Suppressor macrophage (primary cell): ENCODE measurements at regions not wholly inside any gene's neighbourhood (a gene's known extent, or its start where the extent isn't known, plus 50 kb on each side); places are given as distances from the start of the nearest gene placed in this dataset.
"Not testable (repeated sequence)": the region's sequence is repeated elsewhere in the genome, so short reads cannot be mapped to it uniquely, and the experiment has no call there.

Experiments
- DNase-seq, 4 experiments: peaks; one replicate each; pipeline ENCODE4 v3.0.0-alpha.2; 2020 to 2022

GRCh38 chr1:195173753-195174152 lies 1434.5 kb downstream of the KCNT2 start:
- DNase-seq: no peak

DNA sequence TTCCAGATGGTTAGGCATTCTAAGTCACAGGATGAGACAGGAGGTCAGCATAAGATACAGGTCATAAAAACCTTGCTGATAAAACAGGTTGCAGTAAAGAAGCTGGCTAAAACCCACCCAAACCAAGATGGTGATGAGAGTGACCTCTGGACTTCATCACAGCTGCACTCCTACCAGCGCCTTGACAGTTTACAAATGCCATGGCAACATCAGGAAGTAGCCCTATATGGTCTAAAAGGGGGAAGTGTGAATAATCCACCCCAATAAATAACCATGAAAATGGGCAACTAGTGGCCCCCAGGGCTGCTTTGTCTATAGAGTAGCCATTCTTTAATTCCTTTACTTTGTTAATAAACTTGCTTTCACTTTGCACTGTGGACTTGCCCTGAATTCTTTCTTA lies 1448.4 kb downstream of the KCNT2 start:
- DNase-seq: not testable (repeated sequence)

DNA sequence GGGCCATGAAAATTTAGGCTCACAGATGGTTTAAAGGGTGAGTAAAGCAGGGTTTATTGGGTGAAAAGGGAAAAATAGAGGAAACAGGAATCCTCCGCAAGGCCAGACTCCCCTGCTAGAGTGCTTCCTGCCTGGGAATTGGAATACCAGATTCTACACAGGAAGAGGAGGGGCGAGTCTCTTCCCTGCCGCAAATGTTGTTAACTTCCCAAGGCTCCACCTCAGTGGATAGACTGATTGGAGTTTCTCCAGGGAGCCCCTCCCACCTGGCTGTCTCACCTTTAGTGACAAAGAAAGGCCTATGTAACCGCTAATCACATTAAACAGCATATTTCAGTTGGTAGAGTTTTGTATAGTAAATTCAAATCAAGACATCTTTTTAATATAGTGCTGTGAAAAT lies 1450.1 kb downstream of the KCNT2 start:
- no peak for DNase-seq

- DNase-seq: no peak
Observed at GRCh38 chr1:195153107-195153506, 1455.1 kb downstream of the KCNT2 start.

DNA sequence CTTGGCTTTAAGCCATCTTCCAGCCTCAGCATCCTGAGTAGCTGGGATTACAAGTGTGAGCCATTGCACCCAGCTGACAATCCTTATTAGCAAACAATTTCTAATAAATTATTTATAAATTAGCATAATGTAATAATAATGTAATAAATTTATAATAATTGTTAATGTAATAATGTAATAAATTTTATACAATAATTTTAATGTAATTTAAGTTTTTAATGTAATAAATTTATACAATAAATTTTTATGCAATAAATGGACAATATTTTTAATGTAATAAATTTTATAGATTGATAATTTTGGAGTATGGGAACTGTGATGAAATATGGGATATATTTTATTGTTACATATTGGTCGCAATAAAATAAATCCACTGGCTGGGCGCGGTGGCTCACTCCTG lies 1457.5 kb downstream of the KCNT2 start:
- DNase-seq: no peak

GRCh38 chr1:195141294-195141693 lies 1466.9 kb downstream of the KCNT2 start:
- DNase-seq: no peak

- DNase-seq: no peak
Observed at GRCh38 chr1:195130598-195130997, 1477.6 kb downstream of the KCNT2 start.

DNA sequence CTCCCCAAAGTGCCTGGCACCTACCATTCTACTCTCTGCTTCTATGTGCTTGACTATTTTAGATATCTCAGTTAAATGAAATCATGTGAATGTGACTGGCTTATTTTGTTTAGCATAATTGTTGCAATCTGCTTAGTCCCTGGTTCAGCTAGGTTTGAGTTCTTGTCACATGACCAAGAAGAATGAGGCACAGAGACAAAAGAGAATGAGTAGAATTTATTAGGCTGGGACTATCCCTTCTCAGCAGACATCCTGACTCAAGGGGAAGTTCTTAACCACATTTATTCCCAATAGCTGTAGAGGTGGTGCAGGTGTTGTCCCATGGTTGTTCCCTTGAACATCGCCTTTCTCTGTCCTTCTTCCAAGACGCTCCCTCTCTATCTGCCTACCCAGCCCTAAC lies 1485.7 kb downstream of the KCNT2 start:
- DNase-seq: no peak

- DNase-seq: no peak
Observed at GRCh38 chr1:195113471-195113870, 1494.8 kb downstream of the KCNT2 start.

GRCh38 chr1:195105773-195106172 lies 1502.5 kb downstream of the KCNT2 start:
- no peak for DNase-seq

DNA sequence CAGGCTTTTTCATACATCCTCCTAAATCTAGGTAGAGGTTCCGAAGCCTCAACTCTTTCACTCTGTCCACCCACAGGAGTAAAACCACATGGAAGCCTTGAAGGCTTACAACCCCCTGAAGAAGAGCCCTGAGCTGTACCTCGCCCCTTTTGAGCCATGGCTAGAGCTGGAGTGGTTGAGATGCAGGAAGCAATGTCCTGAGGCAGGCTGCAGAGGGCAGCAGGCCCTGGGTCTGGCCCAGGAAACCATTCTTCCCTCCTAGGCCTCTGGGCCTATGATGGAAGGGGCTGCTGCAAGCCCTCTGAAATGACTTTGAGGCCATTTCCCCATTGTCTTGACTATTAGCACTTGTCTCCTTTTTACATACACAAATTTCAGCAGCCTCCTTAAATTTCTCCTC lies 1503.0 kb downstream of the KCNT2 start:
- DNase-seq: no peak

- DNase-seq: no peak
Observed at GRCh38 chr1:195097316-195097715, 1510.9 kb downstream of the KCNT2 start.

DNA sequence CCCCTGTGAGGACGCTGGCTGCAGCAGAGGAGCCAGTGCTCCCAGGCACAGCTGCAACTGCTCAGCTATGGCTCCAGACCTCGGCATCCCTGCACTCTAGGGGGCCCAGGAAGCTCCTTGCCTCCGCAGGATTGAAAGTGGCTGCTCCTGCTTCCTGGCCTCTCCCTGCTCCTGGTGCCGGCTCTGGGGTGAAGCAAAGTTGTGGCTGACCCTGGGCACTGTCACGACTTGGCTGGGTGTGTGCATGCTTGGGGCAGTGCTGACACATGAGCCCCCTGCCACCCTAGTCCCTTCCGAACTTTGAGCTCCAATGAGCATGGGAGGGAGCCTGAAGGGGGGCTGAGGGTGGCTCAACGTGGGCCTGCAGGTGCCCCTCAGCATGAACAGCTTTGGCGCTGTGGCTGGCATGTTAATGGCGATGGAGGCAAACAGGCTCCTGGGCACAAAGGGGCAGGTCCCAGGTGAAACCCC lies 1512.2 kb downstream of the KCNT2 start:
- DNase-seq: no peak

DNA sequence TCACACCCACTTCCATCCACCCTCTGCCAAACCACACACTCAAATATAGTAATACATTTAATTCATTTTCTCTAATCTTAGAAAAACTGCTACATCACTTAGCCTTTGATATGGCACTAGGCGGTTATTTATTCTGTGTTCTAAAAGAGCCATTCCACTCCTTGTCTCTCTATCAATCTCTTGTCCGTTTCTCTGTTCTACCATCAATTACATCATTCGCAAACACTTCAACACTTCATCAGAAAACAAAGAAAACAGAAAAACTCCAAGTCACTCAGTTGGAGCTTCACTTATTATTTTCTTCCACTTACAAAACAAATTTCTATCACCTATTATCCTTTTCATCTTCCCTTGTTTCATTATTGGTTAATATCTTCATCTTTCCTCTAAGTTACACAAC lies 1523.0 kb downstream of the KCNT2 start:
- no peak for DNase-seq

DNA sequence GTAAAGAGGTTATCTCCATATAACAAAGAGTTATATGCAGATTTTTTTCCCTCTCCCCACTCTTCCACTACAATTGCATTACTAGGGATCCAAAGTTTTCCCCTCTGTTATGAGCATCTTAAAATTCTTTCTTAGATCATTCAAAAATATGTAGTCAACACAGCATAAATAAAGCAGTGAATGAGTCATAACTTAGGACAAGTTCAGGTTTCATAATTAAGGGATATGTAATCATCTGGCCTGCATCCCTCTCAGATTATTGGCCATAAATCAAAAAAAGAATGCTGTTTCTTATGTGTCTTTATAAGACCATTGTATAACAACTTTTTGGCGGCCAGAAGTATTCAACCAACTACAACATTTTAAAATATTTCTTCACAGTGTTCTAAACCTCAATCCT lies 1526.1 kb downstream of the KCNT2 start:
- DNase-seq: no peak

DNA sequence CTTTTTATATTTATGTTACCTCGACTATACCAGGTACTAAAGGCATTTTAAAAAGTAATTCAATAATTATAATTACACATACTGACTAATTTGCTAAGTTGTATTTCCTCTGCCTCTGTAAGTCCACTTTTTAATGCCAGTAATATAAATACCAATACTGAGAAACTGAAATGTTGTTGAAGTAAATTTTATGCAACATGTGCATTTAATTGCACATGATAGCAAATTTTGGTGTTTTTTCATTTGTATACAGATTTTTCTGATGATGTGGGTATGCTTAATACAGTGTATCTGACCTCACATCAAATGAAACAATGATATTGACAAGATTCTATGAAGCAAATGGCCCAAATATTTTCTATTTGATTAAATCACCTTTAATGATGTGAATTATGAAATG lies 1531.6 kb downstream of the KCNT2 start:
- no peak for DNase-seq

- no peak for DNase-seq
Observed at GRCh38 chr1:195075973-195076372, 1532.3 kb downstream of the KCNT2 start.

- DNase-seq: no peak
Observed at GRCh38 chr1:195071461-195071860, 1536.8 kb downstream of the KCNT2 start.

- DNase-seq: no peak
Observed at GRCh38 chr1:195065437-195065836, 1542.8 kb downstream of the KCNT2 start.

DNA sequence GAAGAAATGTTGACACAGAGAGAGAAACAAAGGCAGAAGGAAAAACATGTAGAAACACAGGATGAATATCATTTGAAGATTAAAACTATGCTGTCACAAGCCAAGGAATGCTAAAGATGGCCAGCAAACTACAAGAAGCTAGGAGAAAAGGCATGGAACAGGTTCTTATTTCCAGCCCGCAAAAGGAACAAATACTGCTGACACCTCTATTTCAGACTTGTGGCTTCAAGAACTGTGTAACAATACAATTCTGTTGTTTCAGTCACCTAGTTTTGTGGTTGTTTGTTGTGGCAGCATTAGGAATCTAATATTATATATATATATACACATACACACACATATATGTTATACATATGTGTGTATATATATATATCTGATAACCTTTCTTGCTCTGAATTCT lies 1543.9 kb downstream of the KCNT2 start:
- no peak for DNase-seq

DNA sequence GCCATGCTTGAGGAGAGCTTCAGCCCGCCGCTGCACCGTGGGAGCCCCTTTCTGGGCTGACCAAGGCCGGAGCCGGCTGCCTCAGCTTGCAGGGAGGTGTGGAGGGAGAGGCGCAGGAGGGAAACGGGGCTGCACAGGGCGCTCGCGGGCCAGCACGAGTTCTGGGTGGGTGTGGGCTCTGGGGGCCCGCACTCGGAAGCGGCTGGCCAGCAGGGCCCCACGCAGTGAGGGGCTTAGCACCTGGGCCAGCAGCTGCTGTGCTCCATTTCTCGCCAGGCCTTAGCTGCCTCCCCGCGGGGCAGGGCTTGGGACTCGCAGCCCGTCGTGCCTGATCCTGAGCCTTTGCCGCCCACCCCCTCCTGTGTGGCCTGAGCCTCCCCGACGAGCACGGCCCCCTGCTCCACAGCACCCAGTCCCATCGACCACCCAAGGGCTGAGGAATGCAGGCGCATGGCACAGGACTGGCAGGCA lies 1554.0 kb downstream of the KCNT2 start:
- DNase-seq: no peak

DNA sequence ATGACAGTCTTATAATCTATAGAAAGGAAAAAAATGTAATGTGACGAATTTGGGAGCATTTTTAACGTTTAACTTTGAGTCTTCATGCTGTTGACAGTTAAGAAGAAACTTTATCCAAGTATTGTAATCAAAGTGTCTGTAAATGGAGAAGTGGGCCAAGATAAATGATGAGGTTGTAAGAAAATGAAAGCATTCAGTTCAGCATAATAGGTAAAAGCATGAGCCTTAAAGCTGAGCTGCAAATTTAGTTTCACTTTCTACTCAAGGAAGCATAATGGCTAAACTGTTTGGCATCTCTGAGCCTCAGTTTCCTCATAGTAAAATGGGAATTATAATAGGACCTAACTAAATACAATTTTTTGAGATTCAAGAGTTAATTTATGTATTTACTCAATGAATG lies 1554.8 kb downstream of the KCNT2 start:
- DNase-seq: no peak

GRCh38 chr1:195047772-195048171 lies 1560.5 kb downstream of the KCNT2 start:
- DNase-seq: no peak

GRCh38 chr1:195045072-195045471 lies 1563.2 kb downstream of the KCNT2 start:
- no peak for DNase-seq

DNA sequence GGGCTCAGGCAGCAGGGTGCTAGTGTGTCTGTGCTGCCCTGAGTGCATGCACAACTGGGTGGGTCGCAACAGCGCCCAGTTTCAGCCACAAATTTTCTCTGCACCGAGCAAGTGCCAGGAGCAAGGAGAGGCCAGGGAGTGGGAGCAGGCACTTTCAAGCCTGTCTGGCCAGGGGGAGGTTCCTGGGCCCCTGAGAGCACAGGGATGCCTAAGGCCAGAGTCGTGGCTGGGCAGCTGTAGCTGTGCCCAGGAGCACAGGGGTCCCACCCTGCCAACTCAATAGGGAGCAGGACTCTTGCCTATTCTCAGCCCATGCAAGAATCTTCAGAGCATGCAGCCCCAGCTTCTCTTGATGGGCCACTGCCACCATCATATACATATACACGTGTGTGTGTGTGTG lies 1577.4 kb downstream of the KCNT2 start:
- DNase-seq: no peak

DNA sequence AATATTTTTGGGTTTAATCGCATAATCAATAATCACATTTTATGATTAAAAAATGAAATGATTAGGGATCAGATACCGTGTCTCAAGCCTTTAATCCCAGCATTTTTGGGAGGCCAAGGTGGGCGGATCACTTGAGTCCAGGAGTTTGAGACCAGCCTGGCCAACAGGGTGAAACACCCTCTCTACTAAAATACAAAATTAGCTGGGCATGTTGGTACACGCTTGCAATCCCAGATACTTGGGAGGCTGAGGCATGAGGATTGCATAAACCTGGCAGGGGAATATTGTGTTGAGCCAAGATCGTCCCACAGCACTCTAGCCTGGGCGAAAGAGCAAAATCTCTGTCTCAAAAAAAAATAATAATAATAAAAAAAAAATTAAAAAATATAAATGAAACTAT lies 1581.4 kb downstream of the KCNT2 start:
- no peak for DNase-seq
